ENCODE measurements at regions not wholly inside any gene's neighbourhood (a gene's known extent, or its start where the extent isn't known, plus 50 kb on each side); places are given as distances from the start of the nearest gene placed in this dataset.

DNA sequence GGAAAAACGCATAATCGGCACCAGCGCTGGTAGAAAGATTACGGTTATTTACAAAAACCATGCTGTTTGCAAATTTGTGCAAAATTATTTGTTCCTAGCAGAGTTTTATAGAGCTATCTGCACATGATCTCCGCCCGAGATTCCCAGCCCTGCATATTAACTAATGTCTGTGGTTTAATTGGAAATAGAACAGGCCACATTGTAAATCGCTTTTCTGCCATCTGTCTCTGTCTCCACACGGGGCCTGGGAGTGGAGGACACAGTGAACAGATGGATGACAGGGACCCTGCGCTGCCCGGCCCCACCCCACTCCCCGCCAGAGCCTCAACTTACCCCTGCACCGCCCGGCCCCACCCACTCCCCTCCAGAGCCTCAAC is 126.9 kb downstream of the FAM53A start (continued):
- TF ChIP-seq, protein P1, sequence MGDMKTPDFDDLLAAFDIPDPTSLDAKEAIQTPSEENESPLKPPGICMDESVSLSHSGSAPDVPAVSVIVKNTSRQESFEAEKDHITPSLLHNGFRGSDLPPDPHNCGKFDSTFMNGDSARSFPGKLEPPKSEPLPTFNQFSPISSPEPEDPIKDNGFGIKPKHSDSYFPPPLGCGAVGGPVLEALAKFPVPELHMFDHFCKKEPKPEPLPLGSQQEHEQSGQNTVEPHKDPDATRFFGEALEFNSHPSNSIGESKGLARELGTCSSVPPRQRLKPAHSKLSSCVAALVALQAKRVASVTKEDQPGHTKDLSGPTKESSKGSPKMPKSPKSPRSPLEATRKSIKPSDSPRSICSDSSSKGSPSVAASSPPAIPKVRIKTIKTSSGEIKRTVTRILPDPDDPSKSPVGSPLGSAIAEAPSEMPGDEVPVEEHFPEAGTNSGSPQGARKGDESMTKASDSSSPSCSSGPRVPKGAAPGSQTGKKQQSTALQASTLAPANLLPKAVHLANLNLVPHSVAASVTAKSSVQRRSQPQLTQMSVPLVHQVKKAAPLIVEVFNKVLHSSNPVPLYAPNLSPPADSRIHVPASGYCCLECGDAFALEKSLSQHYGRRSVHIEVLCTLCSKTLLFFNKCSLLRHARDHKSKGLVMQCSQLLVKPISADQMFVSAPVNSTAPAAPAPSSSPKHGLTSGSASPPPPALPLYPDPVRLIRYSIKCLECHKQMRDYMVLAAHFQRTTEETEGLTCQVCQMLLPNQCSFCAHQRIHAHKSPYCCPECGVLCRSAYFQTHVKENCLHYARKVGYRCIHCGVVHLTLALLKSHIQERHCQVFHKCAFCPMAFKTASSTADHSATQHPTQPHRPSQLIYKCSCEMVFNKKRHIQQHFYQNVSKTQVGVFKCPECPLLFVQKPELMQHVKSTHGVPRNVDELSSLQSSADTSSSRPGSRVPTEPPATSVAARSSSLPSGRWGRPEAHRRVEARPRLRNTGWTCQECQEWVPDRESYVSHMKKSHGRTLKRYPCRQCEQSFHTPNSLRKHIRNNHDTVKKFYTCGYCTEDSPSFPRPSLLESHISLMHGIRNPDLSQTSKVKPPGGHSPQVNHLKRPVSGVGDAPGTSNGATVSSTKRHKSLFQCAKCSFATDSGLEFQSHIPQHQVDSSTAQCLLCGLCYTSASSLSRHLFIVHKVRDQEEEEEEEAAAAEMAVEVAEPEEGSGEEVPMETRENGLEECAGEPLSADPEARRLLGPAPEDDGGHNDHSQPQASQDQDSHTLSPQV (IDR thresholded peaks at IDR 0.05): no peak
- no peak for TF ChIP-seq ZNF121 (CRISPR knock-in tag; conservative IDR thresholded peaks at IDR 0.05)
- TF ChIP-seq KHSRP (IDR thresholded peaks at IDR 0.05): no peak

- peaks cover 51 to 75% of the 10 kb centered on the region in 2 experiments for H3K27me3 ChIP-seq (ENCODE audit: control insufficient read depth in 2 of 2, insufficient read depth in 2 of 2, low read length in 2 of 2)
- CTCF ChIA-PET (ENCODE audit: low intra/inter-chr PET ratio): interaction anchor here (1.0 kb wide), 1 partner anchor 16 kb away, joined by 3 read pairs; no protein-coding TSS in a partner anchor
- no peak for TF ChIP-seq ZNF197 (CRISPR knock-in tag; IDR thresholded peaks at IDR 0.05; ENCODE audit: low read depth)
- no peak for TF ChIP-seq SRSF3 (IDR thresholded peaks at IDR 0.05; ENCODE audit: insufficient read depth, low read length)
- TF ChIP-seq ELF2 (CRISPR knock-in tag; IDR thresholded peaks at IDR 0.05): no peak
- TF ChIP-seq, protein P2, sequence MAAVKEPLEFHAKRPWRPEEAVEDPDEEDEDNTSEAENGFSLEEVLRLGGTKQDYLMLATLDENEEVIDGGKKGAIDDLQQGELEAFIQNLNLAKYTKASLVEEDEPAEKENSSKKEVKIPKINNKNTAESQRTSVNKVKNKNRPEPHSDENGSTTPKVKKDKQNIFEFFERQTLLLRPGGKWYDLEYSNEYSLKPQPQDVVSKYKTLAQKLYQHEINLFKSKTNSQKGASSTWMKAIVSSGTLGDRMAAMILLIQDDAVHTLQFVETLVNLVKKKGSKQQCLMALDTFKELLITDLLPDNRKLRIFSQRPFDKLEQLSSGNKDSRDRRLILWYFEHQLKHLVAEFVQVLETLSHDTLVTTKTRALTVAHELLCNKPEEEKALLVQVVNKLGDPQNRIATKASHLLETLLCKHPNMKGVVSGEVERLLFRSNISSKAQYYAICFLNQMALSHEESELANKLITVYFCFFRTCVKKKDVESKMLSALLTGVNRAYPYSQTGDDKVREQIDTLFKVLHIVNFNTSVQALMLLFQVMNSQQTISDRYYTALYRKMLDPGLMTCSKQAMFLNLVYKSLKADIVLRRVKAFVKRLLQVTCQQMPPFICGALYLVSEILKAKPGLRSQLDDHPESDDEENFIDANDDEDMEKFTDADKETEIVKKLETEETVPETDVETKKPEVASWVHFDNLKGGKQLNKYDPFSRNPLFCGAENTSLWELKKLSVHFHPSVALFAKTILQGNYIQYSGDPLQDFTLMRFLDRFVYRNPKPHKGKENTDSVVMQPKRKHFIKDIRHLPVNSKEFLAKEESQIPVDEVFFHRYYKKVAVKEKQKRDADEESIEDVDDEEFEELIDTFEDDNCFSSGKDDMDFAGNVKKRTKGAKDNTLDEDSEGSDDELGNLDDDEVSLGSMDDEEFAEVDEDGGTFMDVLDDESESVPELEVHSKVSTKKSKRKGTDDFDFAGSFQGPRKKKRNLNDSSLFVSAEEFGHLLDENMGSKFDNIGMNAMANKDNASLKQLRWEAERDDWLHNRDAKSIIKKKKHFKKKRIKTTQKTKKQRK (IDR thresholded peaks at IDR 0.05; ENCODE audit: borderline replicate concordance, low read depth, low read length): no peak
- TF ChIP-seq, protein P3, sequence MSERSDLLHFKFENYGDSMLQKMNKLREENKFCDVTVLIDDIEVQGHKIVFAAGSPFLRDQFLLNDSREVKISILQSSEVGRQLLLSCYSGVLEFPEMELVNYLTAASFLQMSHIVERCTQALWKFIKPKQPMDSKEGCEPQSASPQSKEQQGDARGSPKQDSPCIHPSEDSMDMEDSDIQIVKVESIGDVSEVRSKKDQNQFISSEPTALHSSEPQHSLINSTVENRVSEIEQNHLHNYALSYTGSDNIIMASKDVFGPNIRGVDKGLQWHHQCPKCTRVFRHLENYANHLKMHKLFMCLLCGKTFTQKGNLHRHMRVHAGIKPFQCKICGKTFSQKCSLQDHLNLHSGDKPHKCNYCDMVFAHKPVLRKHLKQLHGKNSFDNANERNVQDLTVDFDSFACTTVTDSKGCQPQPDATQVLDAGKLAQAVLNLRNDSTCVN (CRISPR knock-in tag; IDR thresholded peaks at IDR 0.05): no peak
Measured at GRCh38 chr4:1556541-1557220, 127.4 kb downstream of the FAM53A start.

More at GRCh38 chr4:1556541-1557220, 127.4 kb downstream of the FAM53A start:
- Histone ChIP-seq H3K4me3 (no peak overlapping the region), H3K9me1 (ENCODE audit: control insufficient read depth, insufficient read depth, low read length) (no peaks in the 10 kb centered on the region), H3K4me1 (replicated peaks in 1 of 2; ENCODE audit: control insufficient read depth in 2 of 2, insufficient read depth in 2 of 2, low read length in 2 of 2) (peaks cover 0 to 31% of the 10 kb centered on the region in 2 experiments; a peak in 2 of 5 replicates), H4K20me1 (replicated peaks; ENCODE audit: control insufficient read depth, insufficient read depth, low read length) (peaks cover 12% of the 10 kb centered on the region), H3K27ac (ENCODE audit: extremely low read depth, low read depth, low read length) (no peak overlapping the region), H3K79me2 (ENCODE audit: control insufficient read depth, insufficient read depth, low read length) (no peaks in the 10 kb centered on the region), H3K4me2 (ENCODE audit: insufficient read depth, low read length) (no peak overlapping the region), H3K9me3 (replicated peaks; ENCODE audit: control insufficient read depth, insufficient read depth, low read depth, low read length) (no peaks in the 10 kb centered on the region), H2AFZ (ENCODE audit: low read depth, low read length) (no peak overlapping the region), H3K9ac (ENCODE audit: insufficient read depth in 1 of 2, low read depth in 2 of 2, low read length in 2 of 2) (no peak overlapping the region), H3K36me3 (ENCODE audit: control insufficient read depth, insufficient read depth, low read length) (no peaks in the 10 kb centered on the region)
- intact Hi-C loops (cut with micrococcal nuclease) (no loop called here), in situ Hi-C loops (cut with MboI) (no loop called here)
- FAIRE-seq (no peak), DNase-seq (ENCODE audit: extremely low read depth in 1 of 4, low spot score in 3 of 4) (no peak), ATAC-seq (no peak)
- no TSS peak for BruUV-seq (replicated peaks)
- WGBS (ENCODE audit: insufficient coverage, low coverage, missing lambda C conversion rate): 7% methylated on average over 27 of the region's 31 CpGs
- POLR2A ChIA-PET: interaction anchor here (0.8 kb wide), 1 partner anchor 35 kb away, joined by 4 read pairs; no protein-coding TSS in a partner anchor

All from K562 (cell line).